Fibroblast of skin of abdomen (primary cell): ENCODE measurements at regions not wholly inside any gene's neighbourhood (a gene's known extent, or its start where the extent isn't known, plus 50 kb on each side); places are given as distances from the start of the nearest gene placed in this dataset.

ENCODE experiments used
- DNase-seq: peaks from one replicate; pipeline ENCODE4 v3.0.0-alpha.2; 2013

- DNase-seq: no peak
These were observed 929.4 kb upstream of the PIK3C3 start for GRCh38 chr18:41025666-41026065.

DNA sequence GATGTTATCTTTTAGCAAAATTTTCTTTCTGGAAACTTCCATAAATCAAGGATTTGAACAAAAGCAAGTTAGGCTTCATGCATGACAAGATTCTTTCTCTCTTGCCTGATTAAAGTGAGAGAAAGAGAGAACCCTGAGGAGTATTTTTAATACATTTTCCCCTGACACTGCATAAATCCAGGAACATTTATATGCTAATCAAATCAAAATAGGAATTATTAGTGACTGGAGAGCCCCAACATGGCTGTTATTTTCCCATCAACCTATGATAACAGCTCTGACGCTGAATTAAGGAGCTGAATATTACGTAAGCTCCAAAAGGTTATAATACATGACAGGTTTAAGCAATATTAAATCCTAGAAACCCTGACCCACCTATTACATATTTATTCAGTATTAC lies 930.2 kb upstream of the PIK3C3 start:
- DNase-seq: no peak

- DNase-seq: peak; percentile 8
These were observed 932.5 kb upstream of the PIK3C3 start for GRCh38 chr18:41022484-41022883.

- DNase-seq: no peak
These were observed 933.9 kb upstream of the PIK3C3 start for GRCh38 chr18:41021089-41021488.

GRCh38 chr18:41012194-41012593 lies 942.8 kb upstream of the PIK3C3 start:
- no peak for DNase-seq

GRCh38 chr18:41009926-41010325 lies 945.1 kb upstream of the PIK3C3 start:
- DNase-seq: no peak

DNA sequence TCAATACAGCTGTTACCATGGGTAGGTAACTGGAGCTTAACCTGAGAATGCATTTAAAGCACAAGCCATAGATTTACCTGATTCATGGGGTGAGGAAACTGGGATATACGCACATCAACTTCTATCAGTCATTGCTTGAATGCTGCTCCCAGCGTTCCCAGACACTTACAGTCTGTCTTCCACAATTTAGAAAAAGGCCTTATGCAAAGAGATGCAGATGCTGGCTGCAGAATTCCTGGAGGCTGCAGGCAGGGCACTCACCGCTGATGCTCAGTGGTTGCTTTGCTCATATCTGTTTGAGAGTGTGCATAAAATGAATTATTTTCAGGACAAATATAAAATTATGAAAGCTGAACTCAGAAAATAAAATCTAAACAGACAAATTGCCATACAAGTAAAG lies 950.7 kb upstream of the PIK3C3 start:
- no peak for DNase-seq

DNA sequence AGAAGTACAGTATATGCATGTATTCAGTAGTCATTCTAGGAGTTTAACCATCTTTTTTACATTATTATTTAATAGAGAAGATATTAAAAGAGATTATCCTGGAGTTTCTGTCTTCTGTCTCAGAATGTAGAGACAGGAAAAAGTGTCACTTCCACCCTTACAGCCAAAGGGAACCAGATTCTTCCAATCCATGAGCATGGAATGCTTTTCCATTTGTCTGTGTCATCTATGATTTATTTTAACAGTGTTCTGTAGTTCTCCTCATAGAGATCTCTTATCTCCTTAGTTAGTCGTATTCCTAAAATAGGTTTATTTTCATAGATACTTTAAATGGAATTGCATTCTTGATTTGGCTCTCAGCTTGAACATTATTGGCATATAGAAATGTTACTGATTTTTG lies 959.5 kb upstream of the PIK3C3 start:
- DNase-seq: no peak

GRCh38 chr18:40993363-40993762 lies 961.7 kb upstream of the PIK3C3 start:
- no peak for DNase-seq

GRCh38 chr18:40987581-40987980 lies 967.5 kb upstream of the PIK3C3 start:
- no peak for DNase-seq

- DNase-seq: no peak
These were observed 969.6 kb upstream of the PIK3C3 start for GRCh38 chr18:40985436-40985835.

DNA sequence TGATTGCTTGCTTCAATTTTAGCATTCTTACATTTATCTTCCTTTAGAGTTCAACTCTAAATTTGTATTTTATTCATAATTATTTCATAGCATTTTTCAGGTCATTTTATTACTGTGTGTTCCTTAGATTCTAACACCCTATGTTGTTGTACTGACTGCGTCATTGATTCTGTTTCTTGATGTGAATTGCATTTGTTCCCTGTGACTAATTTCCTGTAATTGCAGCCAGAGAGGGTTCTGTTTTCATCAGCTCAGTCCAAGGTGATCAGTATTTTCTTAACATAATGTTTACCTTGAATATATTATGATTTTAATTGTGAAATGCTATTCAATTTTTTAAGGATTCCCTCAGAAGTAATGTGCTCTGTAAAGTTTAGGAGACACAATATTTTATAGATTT lies 970.2 kb upstream of the PIK3C3 start:
- no peak for DNase-seq

- no peak for DNase-seq
These were observed 971.2 kb upstream of the PIK3C3 start for GRCh38 chr18:40983835-40984234.

GRCh38 chr18:40980171-40980570 lies 974.9 kb upstream of the PIK3C3 start:
- DNase-seq: no peak

GRCh38 chr18:40976050-40976449 lies 979.0 kb upstream of the PIK3C3 start:
- DNase-seq: no peak

- DNase-seq: no peak
These were observed 980.6 kb upstream of the PIK3C3 start for GRCh38 chr18:40974448-40974847.

DNA sequence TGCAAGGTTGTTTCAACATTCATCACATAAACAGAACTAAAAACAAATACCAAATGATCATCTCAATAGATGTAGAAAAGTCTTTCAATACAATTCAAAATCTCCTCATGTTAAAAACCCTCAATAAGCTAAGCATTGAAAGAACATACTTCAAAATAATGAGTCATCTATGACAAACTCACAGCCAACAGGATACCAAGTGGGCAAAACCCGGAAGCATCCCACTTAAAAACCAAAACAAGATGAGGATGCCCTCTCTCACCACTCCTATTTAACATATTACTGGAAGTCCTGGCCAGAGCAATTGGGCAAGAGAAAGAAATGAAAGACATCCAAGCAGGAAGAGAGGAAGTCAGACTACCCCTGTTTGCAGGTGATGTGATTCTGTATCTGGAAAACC lies 992.2 kb upstream of the PIK3C3 start:
- DNase-seq: no peak

DNA sequence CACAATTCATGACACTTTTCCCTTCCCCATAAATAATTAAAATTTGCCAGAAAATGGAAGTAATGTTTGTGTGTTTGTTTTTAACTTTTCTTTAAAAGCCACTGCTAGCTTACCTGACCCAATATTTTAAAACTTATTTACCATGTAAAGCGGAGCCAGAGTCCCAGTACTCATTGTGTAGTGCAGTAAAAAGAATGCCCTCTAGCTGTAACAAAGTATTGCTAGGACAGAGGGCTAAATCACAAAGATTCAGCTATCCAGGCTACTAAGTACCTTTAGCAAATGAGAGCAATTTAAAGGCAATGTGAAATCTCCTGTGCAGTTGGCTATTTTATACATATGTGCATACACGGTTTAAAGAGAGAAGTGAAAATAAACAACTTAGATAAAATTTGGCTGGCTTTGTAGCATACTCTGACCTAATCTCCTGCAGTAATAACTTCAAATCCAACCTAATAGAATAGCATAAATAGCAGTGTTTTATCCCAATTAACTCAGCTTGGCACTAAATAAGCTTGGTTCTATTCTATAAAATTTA lies 997.4 kb upstream of the PIK3C3 start:
- DNase-seq: no peak

DNA sequence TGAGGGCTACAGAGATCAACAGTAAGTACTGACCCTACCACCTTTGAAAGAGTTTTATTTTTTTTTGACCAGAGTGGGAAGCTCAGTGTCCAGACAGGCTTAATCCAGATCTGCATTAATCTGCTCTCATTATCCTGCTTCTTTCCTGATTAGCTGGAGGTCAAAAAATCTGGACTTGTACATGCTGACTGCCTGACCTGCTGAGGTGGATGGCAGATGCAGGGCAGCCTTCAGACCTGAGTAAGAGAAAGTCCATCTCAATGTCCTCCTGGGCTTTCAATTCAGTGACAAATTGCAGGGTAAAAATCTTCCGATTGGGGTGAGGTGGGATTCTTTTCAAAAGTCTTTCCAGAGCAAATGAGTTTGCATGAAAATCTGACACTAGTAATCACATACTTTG lies 998.8 kb upstream of the PIK3C3 start:
- no peak for DNase-seq

GRCh38 chr18:40955351-40955750 lies 999.7 kb upstream of the PIK3C3 start:
- no peak for DNase-seq

DNA sequence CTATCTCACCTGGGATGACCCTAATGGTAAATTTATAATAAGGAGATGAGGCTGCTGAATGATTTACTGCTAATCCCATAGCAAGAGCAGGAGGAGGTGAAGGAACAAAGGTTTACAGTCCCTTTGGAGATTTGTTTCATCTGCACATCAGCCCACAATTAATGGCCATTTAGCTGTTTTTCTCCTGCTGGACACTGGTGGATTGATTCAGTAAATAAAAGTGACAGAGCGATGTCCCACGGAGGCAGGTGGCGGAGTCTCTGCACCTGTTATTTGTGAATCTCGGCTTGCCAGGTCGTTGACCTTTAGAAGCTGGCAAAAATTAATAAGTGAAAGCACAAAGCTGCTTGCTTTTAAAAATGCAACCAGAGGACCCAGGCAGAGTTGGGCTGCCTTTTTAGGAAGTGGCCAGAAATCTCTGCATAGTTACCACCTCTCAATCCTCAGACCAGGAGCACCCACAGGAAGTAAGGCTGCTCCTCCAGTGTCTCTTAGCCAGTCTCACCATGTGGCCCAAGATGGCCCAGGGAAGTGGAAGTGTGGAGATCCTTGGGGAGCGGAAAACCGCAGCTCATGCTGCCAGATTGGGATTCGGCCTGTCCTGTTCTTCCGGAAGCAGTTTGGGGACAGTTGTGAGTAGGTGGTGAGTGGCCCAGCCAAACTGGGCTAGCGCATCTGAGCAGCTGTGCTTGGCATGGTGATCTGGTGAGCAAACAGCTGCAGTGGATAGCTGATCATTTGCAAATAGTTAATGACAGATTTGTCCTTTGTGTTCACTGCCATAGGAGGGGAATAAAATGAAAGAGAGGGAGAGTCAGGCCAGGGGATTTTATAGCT lies 1005.7 kb upstream of the PIK3C3 start:
- DNase-seq: no peak

DNA sequence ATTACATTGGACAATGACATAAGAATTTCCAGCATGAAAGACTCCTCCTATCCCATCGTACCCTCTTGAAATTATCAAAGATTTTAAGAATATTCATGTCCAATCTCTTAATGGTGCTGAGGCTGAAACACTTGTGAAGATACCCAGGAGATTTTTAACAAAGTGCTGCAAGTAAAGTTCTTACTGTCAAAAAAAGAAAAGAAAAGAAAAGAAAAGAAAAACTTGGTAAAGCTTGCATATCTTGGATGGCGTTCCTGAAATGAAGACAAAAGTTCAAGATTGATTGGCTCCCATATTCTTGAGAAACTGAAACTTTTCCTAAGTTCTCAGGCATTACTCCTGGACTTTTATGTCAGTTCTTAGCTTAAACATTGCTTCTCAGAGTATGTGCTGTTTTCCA lies 1010.5 kb upstream of the PIK3C3 start:
- no peak for DNase-seq

- no peak for DNase-seq
These were observed 1015.1 kb upstream of the PIK3C3 start for GRCh38 chr18:40939656-40940515.

- DNase-seq: no peak
These were observed 1016.4 kb upstream of the PIK3C3 start for GRCh38 chr18:40938615-40939014.
